ENCODE measurements at regions not wholly inside any gene's neighbourhood (a gene's known extent, or its start where the extent isn't known, plus 50 kb on each side); places are given as distances from the start of the nearest gene placed in this dataset.

DNA sequence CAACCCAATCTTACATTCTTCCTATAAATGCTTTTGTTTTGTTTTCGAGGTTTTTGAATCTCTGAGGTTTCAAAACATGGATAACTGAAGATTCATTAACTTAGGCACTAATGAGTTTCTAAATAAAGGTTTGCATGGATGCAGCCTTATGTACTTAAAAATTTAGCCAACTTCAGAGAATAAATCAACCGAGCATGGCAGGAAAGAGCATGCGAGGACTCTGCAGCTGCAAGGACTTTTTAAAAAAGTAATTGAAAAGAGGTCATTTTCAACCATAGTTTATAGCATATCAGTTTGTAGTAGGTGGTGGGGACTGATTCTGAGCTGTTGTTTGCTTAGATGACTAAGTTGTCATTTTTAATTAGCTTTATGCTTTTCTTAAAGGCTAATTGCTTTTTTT lies 567.0 kb upstream of the ZEB2 start:
- no peak for DNase-seq

DNA sequence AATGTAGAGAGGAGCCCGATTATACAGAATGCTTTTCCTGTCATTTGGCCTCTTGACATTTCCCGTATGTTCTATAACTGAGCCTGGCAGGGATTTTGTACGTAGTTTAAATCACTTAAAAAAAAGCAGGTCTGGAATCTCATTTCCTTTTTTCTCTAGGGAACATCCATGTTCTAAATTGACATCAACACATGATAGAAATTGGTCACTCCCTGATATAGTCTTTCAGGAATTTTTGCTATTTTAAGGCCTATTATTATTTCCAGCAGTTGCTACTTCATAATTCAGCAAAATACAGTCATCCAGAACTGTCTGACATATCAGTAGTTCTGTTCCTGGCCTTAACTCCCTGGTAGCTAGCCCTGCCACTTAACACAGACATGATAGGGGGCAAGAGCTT lies 565.7 kb upstream of the ZEB2 start:
- no peak for DNase-seq

DNA sequence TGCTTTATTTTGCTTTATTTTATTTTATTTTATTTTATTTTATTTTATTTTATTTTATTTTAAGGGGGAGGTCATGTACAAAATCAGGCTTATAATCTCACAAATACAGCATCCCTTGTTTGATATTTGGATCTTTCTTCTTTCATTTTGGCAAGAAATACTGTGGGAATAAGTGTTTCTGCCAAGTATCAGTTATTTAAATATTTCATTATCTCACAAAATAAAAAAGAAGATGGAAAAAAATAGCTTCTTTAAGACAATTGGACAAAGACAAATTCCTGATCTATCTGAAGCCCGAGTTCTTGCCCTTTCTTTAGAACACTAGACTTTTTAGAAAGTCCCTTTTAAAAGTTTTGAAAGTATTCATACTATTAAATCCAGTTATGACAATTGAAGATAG lies 560.5 kb upstream of the ZEB2 start:
- no peak for DNase-seq

DNA sequence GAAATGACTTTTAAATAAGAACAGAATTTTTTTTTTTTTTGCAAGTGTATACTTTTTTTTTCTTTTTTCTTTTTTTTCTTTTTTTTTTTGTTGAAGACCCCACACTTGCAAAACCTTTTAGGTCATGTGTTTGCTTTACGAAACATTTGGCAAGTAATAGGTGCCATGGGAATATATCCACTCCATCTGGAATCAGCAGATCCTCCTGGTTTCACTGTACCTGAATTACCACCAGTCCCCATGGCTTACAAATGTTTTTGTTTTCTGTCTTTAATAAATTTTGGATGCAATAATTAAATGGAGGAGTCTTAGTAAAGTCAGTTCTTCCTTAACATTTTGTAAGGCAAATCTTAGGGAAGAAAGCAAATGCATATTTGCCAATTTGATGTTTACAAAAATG lies 559.7 kb upstream of the ZEB2 start:
- no peak for DNase-seq

DNA sequence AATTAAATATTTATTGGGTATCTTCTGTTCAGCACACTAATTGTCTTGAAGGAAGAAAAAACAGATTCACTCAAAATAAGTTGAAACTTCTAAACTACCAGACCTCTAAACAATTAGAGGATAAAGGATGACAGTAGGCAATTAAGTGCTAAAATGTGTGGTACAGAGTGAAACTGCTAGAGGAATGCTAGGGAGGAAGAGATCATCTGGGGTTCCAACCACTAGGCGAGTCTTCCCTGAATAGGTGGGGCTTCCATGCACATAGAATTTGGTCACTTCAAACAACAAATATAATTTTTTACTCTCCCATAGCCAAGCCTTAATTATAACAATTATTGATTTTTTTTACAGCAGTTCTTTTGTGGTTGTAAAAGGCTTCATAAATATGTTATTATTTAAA lies 559.0 kb upstream of the ZEB2 start:
- DNase-seq: no peak

DNA sequence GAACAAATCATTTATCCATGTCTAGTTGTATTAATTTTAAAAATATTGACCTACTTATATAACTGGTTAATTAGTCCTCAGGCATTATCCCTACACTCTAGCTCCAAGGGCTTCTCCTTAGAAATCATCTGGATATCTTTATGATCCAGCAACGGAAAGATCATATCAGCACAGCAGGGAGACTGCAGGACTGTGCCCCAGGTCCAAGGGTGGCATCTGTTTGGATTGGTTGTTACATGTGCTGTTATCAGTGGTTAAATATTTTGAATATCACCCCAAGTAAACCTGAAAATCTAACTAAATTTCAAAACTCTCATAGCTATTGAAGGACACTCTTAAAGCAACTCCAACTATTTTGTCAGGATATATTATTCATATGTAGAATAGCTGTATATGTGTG lies 556.2 kb upstream of the ZEB2 start:
- DNase-seq: no peak

DNA sequence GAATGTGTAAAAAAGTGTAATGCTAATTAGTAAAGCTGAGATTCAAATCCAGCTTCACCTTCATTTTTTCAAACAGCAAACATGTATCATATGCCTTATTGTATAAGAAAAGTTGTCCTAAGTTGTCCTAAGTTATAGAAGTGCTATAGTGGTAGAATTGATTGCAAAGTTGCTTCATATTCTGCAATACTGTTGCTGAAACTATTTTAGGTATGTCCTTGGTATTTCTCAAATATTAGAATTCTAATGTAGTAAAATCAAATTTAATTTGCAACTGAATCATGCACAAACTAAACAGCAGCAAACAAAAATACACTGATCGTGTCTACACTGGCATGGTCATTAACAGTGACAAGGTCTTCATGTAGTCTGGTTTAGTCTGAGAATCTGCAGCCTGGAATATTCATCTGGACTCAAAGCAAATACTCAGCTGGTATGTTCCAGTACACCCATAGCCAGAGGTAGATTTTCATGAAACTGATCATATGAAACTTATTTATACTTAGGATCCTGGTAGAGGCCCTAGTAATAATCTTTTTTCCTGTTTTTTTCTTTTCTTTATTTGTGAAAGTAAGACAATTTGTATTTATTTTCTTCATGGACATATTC lies 555.6 kb upstream of the ZEB2 start:
- no peak for DNase-seq

DNA sequence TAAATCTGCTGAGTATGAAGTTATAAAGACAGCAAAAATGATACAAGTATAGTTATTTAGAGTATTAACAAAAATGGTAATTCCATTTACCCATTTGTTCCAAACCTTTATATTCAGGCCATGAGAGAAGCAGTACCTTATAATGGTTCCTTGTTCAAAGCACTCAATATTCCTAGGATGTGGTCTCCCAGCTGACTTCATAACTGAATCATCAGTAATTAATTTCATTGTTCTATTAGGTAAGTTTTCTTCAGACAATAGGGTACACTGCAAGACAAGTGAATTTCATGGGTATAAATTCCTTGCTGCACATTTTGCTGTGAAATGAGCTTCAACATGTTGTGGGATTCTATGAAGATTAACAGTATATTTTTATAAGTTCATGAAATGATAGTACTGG lies 550.8 kb upstream of the ZEB2 start:
- no peak for DNase-seq

DNA sequence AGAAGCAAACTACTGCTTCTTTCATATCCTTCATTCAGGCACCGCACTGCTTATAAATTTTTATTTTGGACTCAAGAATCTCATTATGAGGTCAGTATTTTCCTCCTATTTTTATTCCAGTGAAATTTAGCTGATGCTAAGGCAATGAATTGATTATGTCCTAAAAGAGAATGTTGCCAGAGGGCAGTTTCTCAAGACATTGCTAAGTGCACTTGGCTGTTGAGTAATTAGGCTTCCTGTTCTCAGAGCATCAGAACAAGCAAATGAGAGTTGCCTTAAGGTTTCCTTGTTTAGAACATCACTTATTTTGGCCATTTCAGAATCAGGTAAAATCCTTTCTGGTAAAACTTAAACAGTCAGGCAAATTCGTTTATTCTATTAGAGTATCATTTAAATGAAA lies 548.6 kb upstream of the ZEB2 start:
- DNase-seq: peak; percentile 15

DNA sequence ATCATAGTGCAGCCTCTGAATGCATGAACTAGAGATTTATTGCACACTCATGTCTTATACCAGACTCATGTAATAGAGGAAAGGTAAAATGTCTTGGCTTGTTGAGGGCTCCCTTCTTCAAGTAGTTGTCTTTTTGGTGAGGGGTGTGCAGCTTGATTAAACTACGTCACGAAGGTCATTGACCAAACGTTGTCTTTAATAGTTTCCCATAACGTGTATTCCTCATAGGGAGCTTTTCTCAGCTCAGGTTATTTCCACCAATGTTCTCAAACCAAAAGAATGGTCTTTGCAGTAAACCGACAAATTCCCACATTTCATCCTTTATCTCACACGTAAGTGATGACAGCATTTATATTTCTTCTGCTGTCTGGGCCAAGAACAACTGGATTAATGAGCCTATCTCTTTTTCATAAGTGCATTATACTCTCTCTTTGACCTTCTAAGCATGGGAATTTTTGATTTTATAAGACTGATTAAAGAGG lies 547.7 kb upstream of the ZEB2 start:
- no peak for DNase-seq

DNA sequence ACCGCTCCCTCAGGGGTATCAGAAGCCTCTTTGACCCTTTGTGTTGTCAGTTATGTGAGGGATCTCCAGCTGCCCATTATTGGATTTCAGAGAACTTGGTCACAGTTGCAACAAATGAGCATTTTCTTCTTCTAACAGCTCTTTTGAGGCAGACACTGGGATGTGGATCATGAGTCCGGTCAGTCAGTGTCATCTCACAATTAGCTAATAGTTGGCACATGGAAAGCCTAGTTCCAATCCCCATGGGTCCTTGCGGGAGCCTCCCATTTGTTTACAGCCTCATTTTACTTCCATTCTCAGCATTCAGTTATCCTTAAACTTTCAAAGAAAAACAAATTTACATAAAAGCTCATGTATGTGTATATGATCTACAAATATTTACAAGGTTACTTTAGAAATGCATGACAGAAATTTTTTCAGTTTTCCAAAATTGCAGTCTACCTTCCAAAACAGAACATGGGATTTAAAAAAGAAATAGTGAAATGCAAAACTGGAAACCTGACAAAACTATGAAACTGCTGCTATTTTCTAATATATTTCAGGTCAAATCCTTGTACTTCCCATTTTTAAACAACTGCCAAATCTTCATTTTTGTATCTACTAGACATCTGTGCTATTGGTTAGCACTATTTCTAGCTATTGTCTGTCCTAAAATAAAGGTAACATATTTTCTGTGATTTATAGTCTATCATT lies 547.1 kb upstream of the ZEB2 start:
- DNase-seq: no peak

DNA sequence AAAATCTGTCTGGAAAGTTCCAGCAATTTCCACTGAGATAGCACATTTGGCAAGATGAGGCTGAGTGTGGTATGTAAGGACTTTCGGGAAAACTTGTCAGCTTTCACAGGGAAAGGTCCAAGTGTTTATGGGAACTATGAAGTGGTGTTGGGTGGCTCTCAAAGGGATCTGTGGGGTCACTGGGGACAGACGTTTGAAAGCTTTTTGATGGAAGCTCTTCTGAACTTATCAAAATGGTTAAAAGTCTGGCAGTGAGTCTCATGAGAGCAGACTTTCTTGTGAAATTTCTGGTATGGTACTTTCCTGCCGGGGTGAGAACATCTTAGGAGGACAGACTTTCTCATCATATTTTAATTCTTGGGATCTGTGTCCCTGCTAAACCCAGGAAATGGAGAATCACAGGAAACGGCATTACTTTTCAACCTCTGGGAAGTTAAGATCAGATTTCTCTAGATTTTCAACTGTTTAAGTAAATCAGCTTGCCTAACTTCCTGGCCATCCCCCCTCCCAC lies 546.3 kb upstream of the ZEB2 start:
- no peak for DNase-seq

DNA sequence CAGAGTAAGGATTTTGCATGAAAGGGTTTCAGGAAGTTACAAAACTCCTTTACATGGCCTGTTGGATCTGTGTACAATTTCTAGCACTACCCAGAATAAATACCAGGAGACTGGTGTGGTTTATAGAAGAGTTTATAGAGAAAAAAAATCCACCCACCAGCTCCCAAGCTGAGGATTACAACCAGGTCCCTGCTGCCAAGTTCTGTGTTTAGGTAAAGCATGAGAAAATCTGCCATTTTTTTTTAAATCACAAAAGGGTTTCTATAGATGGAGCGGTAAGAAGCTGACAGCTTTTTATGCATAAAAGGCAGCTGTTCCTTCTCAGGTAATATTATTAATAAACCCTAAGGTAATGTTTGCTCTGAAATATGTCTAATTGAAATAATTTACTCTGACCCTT lies 545.4 kb upstream of the ZEB2 start:
- no peak for DNase-seq

DNA sequence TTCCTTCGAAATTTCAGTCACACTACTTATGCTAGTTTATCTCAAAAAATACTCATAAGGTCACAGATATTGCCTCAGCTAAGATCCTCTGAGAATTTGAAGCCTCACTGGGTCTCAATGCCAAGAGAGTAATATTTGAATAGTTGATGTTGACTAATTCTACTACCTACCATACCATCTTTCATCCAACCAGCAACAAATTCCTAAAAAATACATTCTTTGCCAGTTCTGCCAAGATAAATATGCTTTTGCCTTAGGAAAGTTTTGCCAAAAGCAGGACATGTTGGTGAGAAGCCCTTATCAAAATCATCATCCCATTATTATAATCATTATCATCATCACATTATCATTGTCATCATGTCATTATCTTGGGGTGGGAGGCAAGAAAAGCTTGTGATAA lies 544.6 kb upstream of the ZEB2 start:
- no peak for DNase-seq

DNA sequence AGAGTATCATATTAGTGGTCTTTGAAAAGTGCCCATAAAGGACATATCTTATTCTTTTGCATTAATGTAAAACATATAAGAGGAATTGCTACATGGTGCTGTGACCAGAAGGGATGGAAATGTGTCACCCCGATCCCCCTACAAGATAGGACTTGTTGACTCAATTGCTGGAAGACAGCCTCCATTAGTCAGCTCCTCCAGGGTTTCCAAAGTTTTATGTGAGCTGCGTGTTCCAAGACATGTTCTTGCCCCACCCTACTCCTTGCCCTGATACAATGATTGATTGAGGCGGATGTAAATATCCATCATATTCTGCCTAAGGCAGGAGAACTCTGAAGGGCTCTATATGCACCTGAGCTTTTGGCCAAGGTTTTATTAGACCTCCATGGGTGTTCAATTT lies 541.0 kb upstream of the ZEB2 start:
- no peak for DNase-seq

DNA sequence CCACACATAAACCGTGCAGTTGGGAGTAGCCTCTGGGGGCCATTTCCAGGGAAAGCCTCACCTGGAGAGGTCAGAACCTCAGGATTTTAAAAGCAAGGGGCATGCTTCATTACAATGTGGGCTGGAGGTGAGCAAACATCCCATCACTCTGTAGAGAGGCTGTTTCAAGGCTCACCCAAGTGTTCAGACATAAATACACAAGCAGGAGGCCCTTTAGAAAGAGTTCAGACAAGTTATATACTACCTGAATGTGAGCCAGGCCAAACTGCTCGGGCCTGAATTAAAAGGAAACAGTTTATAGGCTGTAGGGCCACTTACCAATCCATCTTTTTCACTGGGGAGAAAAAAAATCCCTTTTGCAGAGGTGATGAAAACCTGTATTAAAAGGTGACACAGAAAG lies 540.0 kb upstream of the ZEB2 start:
- no peak for DNase-seq

DNA sequence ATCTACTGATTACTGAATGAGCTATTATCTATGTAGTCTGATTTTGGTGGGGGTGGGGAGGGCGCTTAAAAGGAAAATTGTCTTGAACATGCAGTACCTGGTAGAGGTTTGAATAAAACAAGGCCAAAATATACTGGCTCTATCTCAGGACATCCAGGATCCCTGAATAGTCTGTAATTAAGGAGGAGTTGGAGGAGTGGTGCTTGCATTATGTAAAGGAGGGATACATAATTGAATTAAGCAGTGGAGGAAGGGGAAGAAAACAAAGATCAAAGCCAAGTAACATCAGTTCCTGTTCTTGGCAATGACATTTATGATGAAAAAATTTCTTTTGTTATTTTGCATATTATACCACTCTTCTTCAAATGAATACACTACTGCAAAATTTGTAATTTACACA lies 539.4 kb upstream of the ZEB2 start:
- no peak for DNase-seq

DNA sequence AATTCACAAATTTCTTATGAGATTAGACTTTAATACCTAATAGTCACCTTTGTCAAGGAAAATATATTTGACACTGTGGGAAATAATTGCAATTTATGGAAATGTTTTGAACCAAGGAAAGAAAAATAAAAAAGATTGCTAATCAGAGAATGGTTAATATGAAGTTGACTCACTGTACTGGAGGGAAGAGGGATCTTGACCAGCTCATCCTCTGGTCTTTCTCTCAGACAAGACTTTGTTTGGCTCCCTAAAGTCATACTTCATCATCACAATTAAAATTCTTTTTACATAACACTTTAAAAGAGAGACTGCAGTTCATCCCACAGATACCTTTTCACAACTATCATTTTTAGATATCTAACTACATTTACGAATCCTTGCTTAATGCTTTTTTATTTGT lies 538.5 kb upstream of the ZEB2 start:
- DNase-seq: no peak

DNA sequence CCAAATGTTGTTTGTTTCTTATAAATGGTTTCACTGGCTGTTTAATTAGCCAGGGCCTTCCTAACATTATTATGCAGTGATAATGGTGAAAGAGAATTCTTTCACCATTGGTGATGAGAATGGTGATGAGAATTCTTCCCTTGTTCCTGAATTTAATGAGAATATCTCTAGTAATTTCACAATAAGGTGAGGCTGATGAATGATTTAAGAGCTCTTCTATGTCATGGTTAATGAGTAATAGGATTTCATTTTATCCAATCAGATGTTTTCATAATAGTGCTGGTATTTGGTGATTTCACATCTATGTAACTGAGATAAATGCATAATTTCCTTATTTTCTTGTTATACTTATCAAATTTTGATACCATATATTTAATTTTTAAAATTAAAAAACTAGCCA lies 535.7 kb upstream of the ZEB2 start:
- DNase-seq: peak; percentile 18

DNA sequence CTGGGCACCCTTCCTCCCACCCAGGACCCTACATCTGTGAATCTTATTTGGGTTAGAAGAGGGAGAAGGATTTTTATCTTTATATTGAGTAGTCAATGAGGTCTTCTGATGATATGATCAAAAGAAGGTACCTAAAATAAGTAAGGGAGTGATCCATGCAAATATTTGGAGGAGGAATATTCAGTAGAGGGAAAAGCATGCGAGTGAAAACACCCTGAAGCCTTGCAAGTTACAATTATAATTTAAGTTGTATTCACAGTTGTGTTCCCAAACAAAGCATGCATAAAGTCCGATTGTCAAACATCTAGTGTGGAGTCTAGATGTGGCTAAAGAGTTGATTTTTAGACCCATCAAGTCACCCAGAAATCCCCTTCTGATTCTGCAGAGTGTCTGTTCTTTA lies 530.2 kb upstream of the ZEB2 start:
- no peak for DNase-seq

DNA sequence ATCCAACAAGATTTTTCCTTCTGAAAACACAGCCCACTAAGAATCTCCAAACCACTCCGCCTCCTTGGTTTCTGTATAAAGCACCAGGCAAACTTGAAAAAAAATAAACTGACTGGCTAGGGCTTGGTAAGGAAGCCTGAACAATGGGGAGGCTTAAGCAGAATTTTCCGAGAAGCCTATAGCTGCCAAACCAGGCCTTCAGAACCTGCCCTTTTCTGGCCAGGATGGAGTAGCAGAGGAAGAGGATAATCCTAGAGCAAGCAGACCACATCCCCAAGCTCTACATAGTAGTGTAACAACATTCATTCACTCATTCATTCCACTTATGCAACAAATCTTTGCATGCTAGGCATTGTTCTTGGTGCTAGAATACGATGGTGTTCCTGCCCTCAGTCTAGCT lies 529.6 kb upstream of the ZEB2 start:
- DNase-seq: no peak

DNA sequence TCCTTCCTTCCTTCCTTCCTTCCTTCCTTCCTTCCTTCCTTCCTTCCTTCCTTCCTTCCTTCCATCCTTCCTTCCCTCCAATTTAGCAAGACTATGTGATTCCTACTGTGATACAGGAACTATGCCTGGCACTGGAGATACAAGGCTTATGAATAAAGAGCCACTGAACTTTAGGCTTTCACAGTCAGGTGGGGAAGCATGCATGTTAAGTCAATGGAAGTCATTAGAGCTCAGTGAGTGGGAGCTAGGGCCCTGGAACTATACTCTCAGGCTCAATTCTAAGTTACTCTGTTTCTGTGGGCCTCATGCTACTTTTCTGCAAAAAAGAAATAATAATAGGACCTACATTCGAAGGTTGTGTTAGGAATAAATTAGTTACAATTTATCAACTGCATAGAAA lies 527.6 kb upstream of the ZEB2 start:
- DNase-seq: no peak

DNA sequence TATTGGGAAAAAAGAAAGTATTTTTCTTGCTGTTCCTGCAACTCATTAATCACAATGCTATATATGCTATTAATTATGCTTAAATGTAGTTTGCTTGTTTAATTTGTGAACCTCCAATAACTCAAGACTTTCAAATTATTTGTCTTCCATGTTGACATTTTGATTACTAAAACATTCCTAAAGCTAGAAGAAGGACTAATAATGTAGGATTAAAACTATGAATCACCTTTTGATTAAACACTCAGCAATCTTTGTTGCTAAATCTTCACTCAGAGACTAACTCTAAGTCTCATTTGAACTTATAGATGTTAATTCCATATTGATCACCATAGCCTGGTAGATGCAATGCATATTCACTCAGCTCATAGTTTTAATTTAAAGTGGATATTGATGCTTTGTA lies 524.6 kb upstream of the ZEB2 start:
- no peak for DNase-seq

DNA sequence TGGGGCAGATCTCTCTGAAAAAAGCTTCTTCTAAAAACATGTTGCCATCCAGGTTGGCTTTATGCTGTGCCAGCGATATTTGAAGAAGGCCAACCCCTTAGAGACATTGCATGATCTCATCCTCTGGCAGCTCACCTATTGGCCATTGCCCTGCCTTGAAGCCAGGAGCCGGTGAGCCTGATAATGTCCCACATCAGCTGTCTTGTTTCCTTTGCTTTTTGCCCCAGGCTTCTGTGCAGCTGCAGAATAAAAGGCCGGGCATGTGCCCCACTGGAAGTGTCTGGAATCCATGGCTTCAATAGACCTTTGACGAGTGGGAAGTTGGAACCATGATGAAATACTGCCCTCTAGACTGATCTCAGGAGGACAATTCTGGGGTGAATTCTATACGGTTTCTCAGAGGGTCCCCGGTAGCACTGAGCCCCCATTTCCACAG lies 523.5 kb upstream of the ZEB2 start:
- no peak for DNase-seq

DNA sequence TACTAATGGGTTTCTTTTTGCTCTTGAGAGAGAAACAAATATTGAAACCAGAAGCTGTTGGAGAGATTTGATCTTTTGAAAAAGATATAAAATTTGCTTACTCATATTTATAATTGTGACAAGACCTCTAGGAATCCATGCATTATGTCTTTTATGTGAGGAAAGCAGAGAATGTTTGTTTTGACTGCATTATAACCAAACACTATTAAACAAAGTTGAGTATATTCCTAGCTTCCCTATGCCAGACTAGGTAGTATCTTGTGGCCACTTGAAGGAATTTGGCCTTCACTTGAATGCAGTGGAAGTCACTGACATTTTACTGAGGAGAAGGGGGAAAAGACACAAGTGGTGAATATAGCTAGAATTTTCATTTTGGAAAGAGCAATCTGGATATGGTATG lies 521.8 kb upstream of the ZEB2 start:
- no peak for DNase-seq

Data from inflammatory macrophage treated with lipopolysaccharide for 4 hours (primary cell).